PFSK-1 (cell line): ENCODE measurements at regions not wholly inside any gene's neighbourhood (a gene's known extent, or its start where the extent isn't known, plus 50 kb on each side); places are given as distances from the start of the nearest gene placed in this dataset.

Experiments used
- FOXP2 ChIP-seq: optimal IDR thresholded peaks from 2 replicates; pipeline ENCODE3; 2011; ENCODE audit warnings: borderline replicate concordance, control low read depth, inconsistent platforms; ENCODE audit not compliant: insufficient read depth; ENCODE audit errors: extremely low read length, extremely low read depth
- POLR2AphosphoS5 ChIP-seq: IDR thresholded peaks from 2 replicates; pipeline ENCODE4 v1.6.1; 2012; ENCODE audit warnings: low read depth, mild to moderate bottlenecking, control low read depth, low read length, moderate library complexity
- SIN3A ChIP-seq: IDR thresholded peaks from 2 replicates; pipeline ENCODE4 v1.6.1; 2012; ENCODE audit warnings: mild to moderate bottlenecking, low read length, moderate library complexity, borderline replicate concordance; ENCODE audit not compliant: insufficient read depth
- TAF1 ChIP-seq: IDR thresholded peaks from 2 replicates; pipeline ENCODE4 v1.6.1; 2012; ENCODE audit warnings: low read length, control low read depth, borderline replicate concordance; ENCODE audit not compliant: insufficient read depth
- TF ChIP-seq, protein P1 (sequence below), 2 experiments: IDR thresholded peaks; 2 replicates each; pipeline versions ENCODE4 v1.6.1 to v1.8.0; 2011 to 2012; ENCODE audit warnings: low read depth in 2 of 2, low read length in 2 of 2, control low read depth in 1 of 2, inconsistent platforms in 1 of 2, mild to moderate bottlenecking in 1 of 2, moderate library complexity in 1 of 2; ENCODE audit not compliant: insufficient read depth in 1 of 2

DNA sequence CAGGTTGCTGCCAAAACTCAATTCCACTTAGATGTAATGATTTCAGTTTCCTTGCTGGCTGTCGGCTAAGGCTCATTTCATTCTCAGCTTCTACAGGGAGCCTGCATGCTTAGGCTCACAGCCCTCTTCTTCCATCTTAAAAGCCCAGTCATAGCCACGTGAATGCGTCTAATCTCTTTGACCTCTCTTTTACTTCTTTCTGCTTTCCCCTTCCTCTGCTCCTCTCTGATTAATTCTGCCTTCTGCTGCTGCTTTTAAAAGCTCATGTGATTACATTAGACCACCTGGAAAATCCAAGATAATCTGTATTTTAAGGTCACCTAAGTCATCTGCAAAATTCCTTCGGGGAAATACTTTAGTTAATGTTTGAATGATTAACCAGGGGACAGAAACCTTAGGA, 812.8 kb upstream of the BRINP3 start:
- TF ChIP-seq SIN3A (no peak), POLR2AphosphoS5 (no peak), FOXP2 (no peak), TAF1 (no peak)
- TF ChIP-seq, protein P1, sequence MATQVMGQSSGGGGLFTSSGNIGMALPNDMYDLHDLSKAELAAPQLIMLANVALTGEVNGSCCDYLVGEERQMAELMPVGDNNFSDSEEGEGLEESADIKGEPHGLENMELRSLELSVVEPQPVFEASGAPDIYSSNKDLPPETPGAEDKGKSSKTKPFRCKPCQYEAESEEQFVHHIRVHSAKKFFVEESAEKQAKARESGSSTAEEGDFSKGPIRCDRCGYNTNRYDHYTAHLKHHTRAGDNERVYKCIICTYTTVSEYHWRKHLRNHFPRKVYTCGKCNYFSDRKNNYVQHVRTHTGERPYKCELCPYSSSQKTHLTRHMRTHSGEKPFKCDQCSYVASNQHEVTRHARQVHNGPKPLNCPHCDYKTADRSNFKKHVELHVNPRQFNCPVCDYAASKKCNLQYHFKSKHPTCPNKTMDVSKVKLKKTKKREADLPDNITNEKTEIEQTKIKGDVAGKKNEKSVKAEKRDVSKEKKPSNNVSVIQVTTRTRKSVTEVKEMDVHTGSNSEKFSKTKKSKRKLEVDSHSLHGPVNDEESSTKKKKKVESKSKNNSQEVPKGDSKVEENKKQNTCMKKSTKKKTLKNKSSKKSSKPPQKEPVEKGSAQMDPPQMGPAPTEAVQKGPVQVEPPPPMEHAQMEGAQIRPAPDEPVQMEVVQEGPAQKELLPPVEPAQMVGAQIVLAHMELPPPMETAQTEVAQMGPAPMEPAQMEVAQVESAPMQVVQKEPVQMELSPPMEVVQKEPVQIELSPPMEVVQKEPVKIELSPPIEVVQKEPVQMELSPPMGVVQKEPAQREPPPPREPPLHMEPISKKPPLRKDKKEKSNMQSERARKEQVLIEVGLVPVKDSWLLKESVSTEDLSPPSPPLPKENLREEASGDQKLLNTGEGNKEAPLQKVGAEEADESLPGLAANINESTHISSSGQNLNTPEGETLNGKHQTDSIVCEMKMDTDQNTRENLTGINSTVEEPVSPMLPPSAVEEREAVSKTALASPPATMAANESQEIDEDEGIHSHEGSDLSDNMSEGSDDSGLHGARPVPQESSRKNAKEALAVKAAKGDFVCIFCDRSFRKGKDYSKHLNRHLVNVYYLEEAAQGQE (IDR thresholded peaks at IDR 0.05; ENCODE audit: insufficient read depth in 1 of 2, low read depth in 2 of 2, low read length in 2 of 2), result no peak

DNA sequence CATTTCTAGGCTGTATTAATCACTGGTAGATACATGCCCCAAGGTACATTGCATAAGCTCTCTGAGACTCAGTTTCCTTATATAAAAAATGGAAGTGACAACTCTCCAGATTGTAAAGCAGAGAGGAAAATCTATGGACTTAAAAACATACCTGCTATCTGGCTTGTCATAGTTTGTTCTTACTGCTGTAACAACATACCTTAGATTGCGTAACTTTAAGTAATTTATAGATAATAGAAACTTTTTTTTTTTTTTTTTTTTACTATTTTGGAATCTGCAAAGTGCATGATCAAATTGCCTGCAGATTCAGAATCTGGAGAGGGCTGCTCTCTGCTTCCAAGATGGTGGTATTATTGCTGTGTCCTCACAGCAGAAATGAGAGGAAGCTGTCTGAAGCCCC, 827.7 kb upstream of the BRINP3 start:
- TF ChIP-seq, protein P1 (IDR thresholded peaks at IDR 0.05; ENCODE audit: insufficient read depth in 1 of 2, low read depth in 2 of 2, low read length in 2 of 2), result no peak

DNA sequence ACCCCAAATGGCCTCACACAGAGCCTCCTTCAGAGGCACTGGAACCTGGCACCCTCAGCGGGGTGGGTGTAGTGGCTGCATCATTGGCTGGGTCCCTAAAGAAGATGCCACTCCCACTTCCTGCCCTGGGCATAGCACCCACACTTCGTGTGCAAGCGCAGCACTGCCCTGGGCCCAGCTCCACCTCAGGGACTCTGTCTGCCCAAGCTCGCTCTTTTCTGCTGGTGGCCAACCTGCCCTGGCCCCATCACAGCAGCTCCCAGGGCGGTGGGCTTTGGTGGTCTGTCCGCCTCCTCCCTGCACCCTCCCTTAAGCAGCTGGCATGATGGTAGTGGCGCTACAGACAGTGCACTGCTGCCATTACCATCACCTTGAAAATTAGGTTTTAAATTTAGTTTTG, 829.3 kb upstream of the BRINP3 start:
- TF ChIP-seq TAF1, result no peak

DNA sequence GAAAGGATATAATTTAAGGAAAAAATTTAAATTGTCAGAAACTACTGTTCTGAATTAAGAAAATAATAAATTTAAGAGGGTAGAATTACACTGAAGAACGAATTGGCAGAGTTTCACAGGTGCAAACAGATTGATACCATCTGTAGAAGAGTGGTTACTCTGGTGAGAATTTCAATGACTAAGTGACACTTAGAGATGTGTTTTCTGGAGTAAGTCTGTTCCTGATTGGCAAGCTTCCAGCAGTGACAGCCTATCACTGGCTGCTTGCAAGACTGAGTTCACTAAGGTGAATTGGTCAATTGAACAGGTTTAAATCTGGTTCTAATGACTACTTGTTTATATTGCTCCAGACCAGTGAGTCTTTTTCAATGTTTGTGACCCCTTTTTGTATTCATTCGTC, 838.2 kb upstream of the RGS18 start:
- no peak for TF ChIP-seq SIN3A
- no peak for TF ChIP-seq TAF1
- TF ChIP-seq POLR2AphosphoS5, result no peak
- TF ChIP-seq, protein P1 (IDR thresholded peaks at IDR 0.05; ENCODE audit: insufficient read depth in 1 of 2, low read depth in 2 of 2, low read length in 2 of 2), result no peak
- no peak for TF ChIP-seq FOXP2

DNA sequence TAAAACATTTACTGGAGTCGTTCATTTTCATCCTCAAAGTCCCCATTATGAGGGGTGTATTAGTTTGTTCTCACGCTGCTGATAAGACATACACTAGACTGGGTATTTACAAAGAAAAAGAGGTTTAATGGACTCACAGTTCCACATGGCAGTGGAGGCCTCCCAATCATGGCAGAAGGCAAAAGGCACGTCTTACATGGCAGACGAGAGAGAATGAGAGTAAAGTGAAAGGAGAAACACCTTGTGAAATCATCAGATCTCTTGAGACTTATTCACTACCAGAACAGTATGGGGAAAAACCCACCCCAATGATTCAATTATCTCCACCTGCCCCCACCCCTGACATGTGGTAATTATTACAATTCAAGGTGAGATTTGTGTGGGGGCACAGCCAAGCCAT, 830.4 kb upstream of the RGS18 start:
- TF ChIP-seq SIN3A (no peak), FOXP2 (no peak), TAF1 (no peak), POLR2AphosphoS5 (no peak)
- TF ChIP-seq, protein P1 (IDR thresholded peaks at IDR 0.05; ENCODE audit: insufficient read depth in 1 of 2, low read depth in 2 of 2, low read length in 2 of 2), result no peak

DNA sequence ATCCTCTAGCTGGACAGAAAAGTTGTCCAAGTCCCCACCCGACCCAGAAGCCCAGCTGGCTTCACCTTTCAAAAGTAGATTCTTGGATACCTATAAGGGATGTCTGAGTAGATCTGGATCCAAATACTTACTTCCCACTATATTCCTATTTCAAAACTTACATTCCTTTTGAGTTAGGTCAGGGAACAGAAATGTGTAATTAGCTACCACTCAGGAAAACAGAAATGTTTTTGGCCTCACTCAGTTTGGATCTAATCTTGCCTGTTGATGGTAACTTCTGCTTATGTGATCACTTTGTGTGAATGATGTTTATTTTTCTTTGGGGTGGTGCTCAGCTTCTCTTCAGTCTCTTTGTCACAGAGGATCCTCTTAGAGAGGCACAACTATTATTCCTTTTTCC, 814.4 kb upstream of the RGS18 start:
- TF ChIP-seq FOXP2 (no peak), TAF1 (no peak), POLR2AphosphoS5 (no peak), SIN3A (no peak)
- TF ChIP-seq, protein P1 (IDR thresholded peaks at IDR 0.05; ENCODE audit: insufficient read depth in 1 of 2, low read depth in 2 of 2, low read length in 2 of 2), result no peak
